DOHH2 (cell line): ENCODE measurements at regions not wholly inside any gene's neighbourhood (a gene's known extent, or its start where the extent isn't known, plus 50 kb on each side); places are given as distances from the start of the nearest gene placed in this dataset.

ENCODE experiments used
- H3F3A ChIP-seq: fragments of 200-600 bp; sonication (generic), shearing (Covaris generic); 2 replicates; pipeline ENCODE4 v1.6.0; 2016; ENCODE audit warnings: antibody characterized with exemption, mild to moderate bottlenecking; ENCODE audit not compliant: control insufficient read depth, insufficient read depth
- H3K27ac ChIP-seq: fragments of 200-600 bp; sonication (generic); 2 replicates; pipeline ENCODE4 v1.5.1; 2014; ENCODE audit warnings: low read depth, mild to moderate bottlenecking, low read length, moderate library complexity
- H3K27me3 ChIP-seq: fragments of 200-600 bp; sonication (generic); 2 replicates; pipeline ENCODE4 v1.6.1; 2014; ENCODE audit warnings: mild to moderate bottlenecking, low read length, mixed read lengths; ENCODE audit not compliant: control insufficient read depth
- H3K36me3 ChIP-seq: fragments of 200-600 bp; sonication (generic); 2 replicates; pipeline ENCODE4 v1.6.1; 2014; ENCODE audit warnings: mild to moderate bottlenecking, low read length, moderate library complexity, mixed read lengths; ENCODE audit not compliant: control insufficient read depth
- H3K4me1 ChIP-seq: fragments of 200-600 bp; sonication (generic); 2 replicates; pipeline ENCODE4 v1.6.1; 2014; ENCODE audit warnings: mild to moderate bottlenecking, low read length, mixed read lengths; ENCODE audit not compliant: control insufficient read depth
- H3K4me2 ChIP-seq: fragments of 200-600 bp; sonication (generic); 2 replicates; pipeline ENCODE4 v1.6.0; 2014; ENCODE audit warnings: mild to moderate bottlenecking, low read length, moderate library complexity
- H3K4me3 ChIP-seq: fragments of 200-600 bp; sonication (generic); 2 replicates; pipeline ENCODE4 v1.5.1; 2014; ENCODE audit warnings: mild to moderate bottlenecking, low read length, mixed read lengths
- H3K79me2 ChIP-seq: fragments of 200-600 bp; sonication (generic); 2 replicates; pipeline ENCODE4 v1.6.1; 2014; ENCODE audit warnings: mild to moderate bottlenecking, low read length, mixed read lengths; ENCODE audit not compliant: control insufficient read depth
- H3K9me2 ChIP-seq: fragments of 200-600 bp; sonication (generic); replicated peaks from 2 replicates; pipeline ENCODE4 v1.6.1; 2014; ENCODE audit warnings: mild to moderate bottlenecking, low read length, mixed read lengths; ENCODE audit not compliant: control insufficient read depth
- H3K9me3 ChIP-seq: fragments of 200-600 bp; sonication (generic); 2 replicates; pipeline ENCODE4 v1.6.1; 2014; ENCODE audit warnings: antibody characterized with exemption, low read length, mixed read lengths; ENCODE audit not compliant: control insufficient read depth, insufficient read depth
- H4K20me1 ChIP-seq: fragments of 200-600 bp; sonication (generic); 2 replicates; pipeline ENCODE4 v1.6.0; 2014; ENCODE audit warnings: low read depth, mild to moderate bottlenecking, antibody characterized with exemption, low read length, moderate library complexity; ENCODE audit not compliant: control insufficient read depth, insufficient read depth
- CTCF ChIP-seq: fragments of 200-600 bp; sonication (generic); IDR thresholded peaks from one replicate; pipeline ENCODE4 v1.5.1; 2014; ENCODE audit warnings: antibody characterized with exemption, mild to moderate bottlenecking, low read depth, low read length; ENCODE audit not compliant: poor library complexity, severe bottlenecking
- EZH2phosphoT487 ChIP-seq: fragments of 200-600 bp; sonication (generic); IDR thresholded peaks from 2 replicates; pipeline ENCODE4 v1.6.1; 2017; ENCODE audit warnings: borderline replicate concordance, mild to moderate bottlenecking, antibody characterized with exemption, low read length, moderate library complexity, mixed read lengths

- no peaks in the 10 kb centered on the region for H4K20me1 ChIP-seq
- no peaks in the 10 kb centered on the region for H3K27me3 ChIP-seq
- H3K27ac ChIP-seq: no peak overlapping the region
- no peaks in the 10 kb centered on the region for H3K4me1 ChIP-seq
- H3K9me3 ChIP-seq: no peaks in the 10 kb centered on the region
- no peaks in the 10 kb centered on the region for H3K9me2 ChIP-seq
- no peaks in the 10 kb centered on the region for H3K36me3 ChIP-seq
- no peak overlapping the region for H3K4me3 ChIP-seq
- no peak overlapping the region for H3K4me2 ChIP-seq
- H3F3A ChIP-seq: no peaks in the 10 kb centered on the region
- TF ChIP-seq CTCF: no peak
- TF ChIP-seq EZH2phosphoT487: no peak
- no peaks in the 10 kb centered on the region for H3K79me2 ChIP-seq
These were observed 489.8 kb upstream of the TMPRSS15 start for GRCh38 chr21:18893406-18893805.

- Histone ChIP-seq H3K27ac (no peak overlapping the region), H3K4me1 (no peaks in the 10 kb centered on the region), H3K9me3 (no peaks in the 10 kb centered on the region), H4K20me1 (no peaks in the 10 kb centered on the region), H3K9me2 (no peaks in the 10 kb centered on the region), H3K79me2 (no peaks in the 10 kb centered on the region), H3K4me2 (no peak overlapping the region), H3F3A (no peaks in the 10 kb centered on the region), H3K27me3 (no peaks in the 10 kb centered on the region), H3K4me3 (no peak overlapping the region), H3K36me3 (no peaks in the 10 kb centered on the region)
- no peak for TF ChIP-seq EZH2phosphoT487
- TF ChIP-seq CTCF: no peak
These were observed 490.8 kb upstream of the TMPRSS15 start for GRCh38 chr21:18894387-18894786.

- Histone ChIP-seq H3K36me3 (no peaks in the 10 kb centered on the region), H3K4me2 (no peak overlapping the region), H3F3A (no peaks in the 10 kb centered on the region), H3K9me2 (no peaks in the 10 kb centered on the region), H4K20me1 (no peaks in the 10 kb centered on the region), H3K79me2 (no peaks in the 10 kb centered on the region), H3K4me3 (no peak overlapping the region), H3K27me3 (no peaks in the 10 kb centered on the region), H3K27ac (no peak overlapping the region), H3K4me1 (no peaks in the 10 kb centered on the region), H3K9me3 (no peaks in the 10 kb centered on the region)
- TF ChIP-seq EZH2phosphoT487 (no peak), CTCF (no peak)
These were observed 495.7 kb upstream of the TMPRSS15 start for GRCh38 chr21:18899261-18899660.

- TF ChIP-seq EZH2phosphoT487 (no peak), CTCF (no peak)
- Histone ChIP-seq H3F3A (no peaks in the 10 kb centered on the region), H3K27ac (no peak overlapping the region), H3K4me2 (no peak overlapping the region), H4K20me1 (no peaks in the 10 kb centered on the region), H3K4me3 (no peak overlapping the region), H3K27me3 (no peaks in the 10 kb centered on the region), H3K9me2 (no peaks in the 10 kb centered on the region), H3K9me3 (no peaks in the 10 kb centered on the region), H3K36me3 (no peaks in the 10 kb centered on the region), H3K4me1 (no peaks in the 10 kb centered on the region), H3K79me2 (no peaks in the 10 kb centered on the region)
These were observed 499.1 kb upstream of the TMPRSS15 start for GRCh38 chr21:18902660-18903059.
